ENCODE measurements at regions not wholly inside any gene's neighbourhood (a gene's known extent, or its start where the extent isn't known, plus 50 kb on each side); places are given as distances from the start of the nearest gene placed in this dataset.

GRCh38 chr1:209257454-209257853 lies 326.1 kb upstream of the CAMK1G start:
- TF ChIP-seq CTCF (IDR thresholded peaks at IDR 0.05; ENCODE audit: insufficient read depth, low read depth, low read length): no peak
- no peak for TF ChIP-seq EZH2 (IDR thresholded peaks at IDR 0.05; ENCODE audit: insufficient read depth, low read length)
